ENCODE measurements at regions not wholly inside any gene's neighbourhood (a gene's known extent, or its start where the extent isn't known, plus 50 kb on each side); places are given as distances from the start of the nearest gene placed in this dataset.
A peak's percentile ranks its signal among the peaks of the same experiment; 100 is the strongest.

DNA sequence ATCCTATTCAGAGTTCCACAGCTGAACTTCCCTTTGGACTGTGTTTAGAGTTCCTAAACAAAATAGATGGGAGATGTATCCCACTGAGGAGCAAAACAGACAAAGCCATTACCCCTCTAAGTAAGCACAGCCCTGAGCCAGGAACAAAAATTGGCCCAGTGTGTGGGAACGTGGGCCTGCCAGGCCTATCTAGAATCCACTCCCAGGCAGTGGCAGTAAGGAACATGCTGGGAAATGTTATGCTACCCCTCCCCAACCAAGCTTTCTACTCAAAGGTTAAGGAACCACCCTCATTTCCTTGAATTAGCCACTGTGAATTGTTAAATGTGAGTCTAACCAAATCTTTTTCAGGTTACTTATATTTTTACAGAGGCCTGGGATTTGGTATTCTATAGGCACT is 405.1 kb upstream of the PTGER4 start:
- Mint-ChIP-seq H3K27me3 (ENCODE audit: low read depth) (no peaks in the 10 kb centered on the region), H3K4me3 (no peak overlapping the region), H3K9me3 (ENCODE audit: insufficient read depth) (no peaks in the 10 kb centered on the region), H3K27ac (no peak overlapping the region), H3K36me3 (ENCODE audit: low read depth) (peaks cover 8% of the 10 kb centered on the region), H3K4me1 (ENCODE audit: low read depth) (peaks cover 47% of the 10 kb centered on the region)
- POLR2A ChIA-PET, result no interaction called here
- ATAC-seq (no peak), DNase-seq (no peak)
- CTCF ChIA-PET, result no interaction called here

DNA sequence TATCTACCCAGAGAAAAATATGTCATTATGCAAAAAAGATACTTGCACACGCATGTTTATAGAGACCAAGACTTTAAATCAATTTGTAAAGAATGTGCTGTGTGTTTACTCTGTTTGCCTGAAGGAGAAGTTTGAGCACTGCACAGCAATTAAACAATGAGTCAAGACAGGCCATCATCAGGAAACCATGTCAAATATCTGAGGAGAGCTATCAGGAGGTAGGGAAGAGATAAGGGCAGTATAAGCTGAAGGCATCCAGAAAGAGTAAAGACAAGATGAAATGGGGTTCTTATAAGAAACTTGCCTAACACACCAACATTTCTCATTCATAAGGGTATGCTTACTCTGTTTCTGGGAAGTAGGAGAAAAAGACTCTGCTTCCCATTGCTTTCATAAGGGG is 405.8 kb upstream of the PTGER4 start:
- no peaks in the 10 kb centered on the region for H3K27me3 Mint-ChIP-seq (ENCODE audit: low read depth)
- no peak for DNase-seq
- no peaks in the 10 kb centered on the region for H3K9me3 Mint-ChIP-seq (ENCODE audit: insufficient read depth)
- H3K4me1 Mint-ChIP-seq (ENCODE audit: low read depth), result peaks cover 47% of the 10 kb centered on the region
- H3K27ac Mint-ChIP-seq, result no peak overlapping the region
- CTCF ChIA-PET, result no interaction called here
- POLR2A ChIA-PET, result no interaction called here
- no peak for ATAC-seq
- H3K36me3 Mint-ChIP-seq (ENCODE audit: low read depth), result peaks cover 8% of the 10 kb centered on the region
- no peak overlapping the region for H3K4me3 Mint-ChIP-seq

DNA sequence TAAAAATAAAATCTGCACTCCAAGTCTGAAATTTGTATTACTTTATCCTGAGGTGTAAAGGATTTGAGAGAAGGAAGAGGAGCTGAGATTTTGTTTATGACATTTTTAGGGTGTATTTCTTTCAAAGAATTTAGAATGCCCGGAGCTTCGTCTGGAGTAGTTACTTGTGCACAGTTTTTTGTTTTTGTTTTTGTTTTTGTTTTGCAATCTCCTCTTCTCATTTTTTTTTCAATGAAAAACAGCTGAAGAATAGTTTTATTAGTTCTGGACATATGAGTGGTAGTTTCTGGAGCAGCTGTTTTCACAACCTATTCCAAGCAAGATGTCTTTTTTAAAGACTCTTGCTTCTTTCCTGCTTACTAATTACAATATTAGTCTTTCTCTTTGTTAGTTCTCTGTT is 408.2 kb upstream of the PTGER4 start:
- CTCF ChIA-PET, result no interaction called here
- Mint-ChIP-seq H3K27me3 (ENCODE audit: low read depth) (no peaks in the 10 kb centered on the region), H3K4me1 (ENCODE audit: low read depth) (peaks cover 28% of the 10 kb centered on the region)

DNA sequence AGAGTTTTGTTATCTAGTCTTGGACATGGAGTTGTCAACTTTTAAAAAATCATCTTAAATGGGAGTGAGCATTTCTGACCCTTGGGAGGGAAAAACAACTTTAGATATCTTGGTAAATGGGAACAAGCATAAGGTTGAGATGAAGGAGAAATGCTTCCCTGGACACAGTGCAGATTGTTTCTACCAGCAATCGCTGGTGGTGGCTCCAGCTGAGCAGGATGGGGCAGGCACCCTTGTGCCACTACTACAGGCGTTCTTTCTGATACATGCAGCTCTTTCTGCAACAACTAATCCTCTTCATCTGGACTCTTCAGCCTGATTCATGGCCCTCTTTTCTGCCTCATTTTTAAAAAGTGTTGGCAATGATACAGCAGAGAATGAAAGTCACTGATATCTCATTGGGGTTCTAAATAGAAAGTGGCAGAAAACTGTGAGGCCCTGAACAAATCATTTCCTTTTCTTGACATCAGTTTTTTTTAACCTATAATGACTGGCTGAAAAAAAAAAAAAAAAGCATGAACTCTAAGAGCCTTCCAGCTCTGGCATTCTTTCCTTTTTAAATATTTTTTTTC is 409.4 kb upstream of the PTGER4 start:
- Mint-ChIP-seq H3K27ac (no peak overlapping the region), H3K4me1 (ENCODE audit: low read depth) (peaks cover 17% of the 10 kb centered on the region), H3K27me3 (ENCODE audit: low read depth) (no peaks in the 10 kb centered on the region), H3K36me3 (ENCODE audit: low read depth) (peaks cover 2% of the 10 kb centered on the region), H3K4me3 (no peak overlapping the region), H3K9me3 (ENCODE audit: insufficient read depth) (no peaks in the 10 kb centered on the region)
- ChIA-PET CTCF (interaction anchor here (0.7 kb wide), 1 partner anchor 230 kb away, joined by 4 read pairs; no protein-coding TSS in a partner anchor), POLR2A (no interaction called here)
- ATAC-seq, result no peak
- DNase-seq, result no peak

More for the DNA sequence above, 408.2 kb upstream of the PTGER4 start:
- no peaks in the 10 kb centered on the region for H3K9me3 Mint-ChIP-seq (ENCODE audit: insufficient read depth)
- POLR2A ChIA-PET, result no interaction called here
- peaks cover 2% of the 10 kb centered on the region for H3K36me3 Mint-ChIP-seq (ENCODE audit: low read depth)
- no peak overlapping the region for H3K4me3 Mint-ChIP-seq
- no peak overlapping the region for H3K27ac Mint-ChIP-seq
- DNase-seq, result no peak
- no peak for ATAC-seq

DNA sequence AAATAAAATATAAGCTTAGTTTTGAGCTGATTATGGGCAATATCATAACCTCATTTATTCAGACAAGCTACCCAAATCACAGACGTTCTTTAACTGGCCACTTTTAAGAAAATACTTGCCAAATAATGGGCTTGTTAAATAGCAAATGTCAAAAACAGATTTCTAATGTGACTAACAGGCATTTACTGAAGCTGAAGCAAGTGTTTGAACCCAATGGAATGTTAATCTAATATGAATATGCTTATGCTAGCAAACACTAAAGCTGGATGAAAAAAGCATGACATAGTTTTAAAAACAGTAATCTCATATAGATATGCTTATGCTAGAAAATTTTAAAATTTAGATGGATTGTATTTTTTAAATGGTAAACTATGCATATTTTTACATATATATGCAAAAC is 411.6 kb upstream of the PTGER4 start:
- DNase-seq (no peak), ATAC-seq (no peak)
- ChIA-PET CTCF (interaction anchor here (0.8 kb wide), 1 partner anchor 191 kb away, joined by 3 read pairs; no protein-coding TSS in a partner anchor), POLR2A (no interaction called here)
- H3K27me3 Mint-ChIP-seq (ENCODE audit: low read depth), result no peaks in the 10 kb centered on the region
- no peaks in the 10 kb centered on the region for H3K9me3 Mint-ChIP-seq (ENCODE audit: insufficient read depth)
- no peak overlapping the region for H3K27ac Mint-ChIP-seq
- H3K4me1 Mint-ChIP-seq (ENCODE audit: low read depth), result peaks cover 11% of the 10 kb centered on the region
- no peaks in the 10 kb centered on the region for H3K36me3 Mint-ChIP-seq (ENCODE audit: low read depth)
- no peak overlapping the region for H3K4me3 Mint-ChIP-seq

DNA sequence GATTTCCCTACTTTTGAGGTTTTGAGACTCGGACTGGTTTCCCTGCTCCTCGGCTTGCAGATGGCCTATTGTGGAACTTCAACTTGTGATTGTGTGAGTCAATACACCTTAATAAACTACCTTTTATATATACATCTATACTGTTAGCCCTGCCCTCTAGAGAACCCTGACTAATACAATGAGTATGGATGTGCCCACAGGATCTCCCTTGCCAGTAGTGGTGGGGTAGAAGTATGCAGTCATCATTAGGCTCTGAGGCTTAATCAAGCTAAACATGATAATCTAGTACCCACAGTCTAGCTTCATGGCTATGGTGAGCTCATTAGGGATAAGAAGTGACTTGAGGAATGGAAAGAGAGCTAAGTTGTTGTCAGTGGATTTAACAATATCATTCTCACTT is 412.8 kb upstream of the PTGER4 start:
- ChIA-PET POLR2A (no interaction called here), CTCF (no interaction called here)
- no peaks in the 10 kb centered on the region for H3K9me3 Mint-ChIP-seq (ENCODE audit: insufficient read depth)
- no peak for ATAC-seq
- no peaks in the 10 kb centered on the region for H3K36me3 Mint-ChIP-seq (ENCODE audit: low read depth)
- H3K4me1 Mint-ChIP-seq (ENCODE audit: low read depth), result peaks cover 11% of the 10 kb centered on the region
- H3K27ac Mint-ChIP-seq, result no peak overlapping the region
- H3K4me3 Mint-ChIP-seq, result no peak overlapping the region
- no peak for DNase-seq
- no peaks in the 10 kb centered on the region for H3K27me3 Mint-ChIP-seq (ENCODE audit: low read depth)

DNA sequence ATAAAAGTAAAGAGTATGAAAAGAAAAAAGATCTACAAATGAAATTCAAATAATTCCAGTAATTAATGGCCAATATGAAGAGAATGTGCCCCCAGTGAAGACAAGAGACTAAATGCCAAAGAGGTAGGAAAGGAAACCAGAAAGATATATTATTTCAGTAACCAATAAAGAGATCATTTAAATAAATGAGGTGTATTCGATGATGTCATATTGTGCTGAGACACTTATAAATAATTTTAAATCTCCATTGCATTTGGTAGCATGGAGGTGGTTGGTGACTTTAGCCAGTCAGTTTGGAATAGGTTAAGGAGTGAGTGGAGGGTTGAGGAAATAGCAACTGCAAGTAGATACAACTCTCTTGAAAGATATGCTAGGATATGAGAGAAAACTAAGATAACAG is 417.7 kb upstream of the PTGER4 start:
- Mint-ChIP-seq H3K4me3 (no peak overlapping the region), H3K9me3 (ENCODE audit: insufficient read depth) (no peaks in the 10 kb centered on the region), H3K27me3 (ENCODE audit: low read depth) (no peaks in the 10 kb centered on the region), H3K4me1 (ENCODE audit: low read depth) (peaks cover 11% of the 10 kb centered on the region), H3K36me3 (ENCODE audit: low read depth) (peaks cover 6% of the 10 kb centered on the region), H3K27ac (no peak overlapping the region)
- CTCF ChIA-PET, result no interaction called here
- ATAC-seq (no peak), DNase-seq (no peak)
- POLR2A ChIA-PET, result no interaction called here

DNA sequence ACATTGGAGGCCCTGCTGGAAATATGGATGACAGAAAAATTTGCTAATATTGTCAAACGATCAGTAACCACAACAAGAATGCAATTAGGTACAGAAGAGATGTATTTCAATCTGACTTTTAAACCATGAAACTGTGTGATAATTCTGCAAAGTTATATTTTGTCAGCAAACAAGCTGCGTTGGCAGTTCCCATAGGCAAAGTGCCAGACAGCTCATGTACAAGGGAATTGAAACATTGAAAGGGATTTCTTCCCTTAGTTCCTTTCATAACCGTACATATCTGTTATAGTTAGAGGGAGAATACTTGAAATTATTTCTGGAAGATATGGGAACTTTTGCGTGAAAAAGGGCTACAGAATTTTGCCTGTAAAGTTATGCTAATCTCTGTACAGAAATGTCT is 419.4 kb upstream of the PTGER4 start:
- ATAC-seq, result no peak
- H3K9me3 Mint-ChIP-seq (ENCODE audit: insufficient read depth), result peaks cover 3% of the 10 kb centered on the region
- peaks cover 6% of the 10 kb centered on the region for H3K36me3 Mint-ChIP-seq (ENCODE audit: low read depth)
- peaks cover 11% of the 10 kb centered on the region for H3K4me1 Mint-ChIP-seq (ENCODE audit: low read depth)
- H3K27ac Mint-ChIP-seq, result no peak overlapping the region
- CTCF ChIA-PET, result interaction anchor here (1.1 kb wide), 1 partner anchor 336 kb away, joined by 3 read pairs; no protein-coding TSS in a partner anchor
- DNase-seq, result no peak
- POLR2A ChIA-PET, result no interaction called here
- no peak overlapping the region for H3K4me3 Mint-ChIP-seq
- no peaks in the 10 kb centered on the region for H3K27me3 Mint-ChIP-seq (ENCODE audit: low read depth)

DNA sequence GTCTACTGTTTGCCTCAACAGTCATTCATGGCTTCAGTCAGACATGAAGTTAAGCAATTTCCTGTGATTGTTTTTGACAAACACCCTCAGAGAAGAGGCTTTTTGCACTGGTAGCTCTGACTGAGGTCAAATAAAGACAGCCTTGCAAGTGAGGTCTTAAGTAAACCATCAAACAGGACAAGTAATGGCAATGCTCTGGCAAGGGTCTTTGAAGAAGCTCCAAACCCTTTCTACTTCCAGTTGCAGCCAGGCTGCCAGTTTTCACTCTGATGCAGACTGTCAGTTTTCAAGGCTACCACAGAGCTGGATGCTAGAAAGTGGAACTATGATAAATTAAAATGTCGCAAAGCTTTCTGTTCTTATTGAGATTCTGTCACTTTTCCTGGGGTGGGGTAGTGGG is 421.5 kb upstream of the PTGER4 start:
- H3K4me1 Mint-ChIP-seq (ENCODE audit: low read depth), result peaks cover 11% of the 10 kb centered on the region
- CTCF ChIA-PET, result interaction anchor here (1.0 to 1.6 kb wide), 3 partner anchors 8 to 310 kb away, joined by 3 to 5 read pairs (median 4); no protein-coding TSS in a partner anchor

DNA sequence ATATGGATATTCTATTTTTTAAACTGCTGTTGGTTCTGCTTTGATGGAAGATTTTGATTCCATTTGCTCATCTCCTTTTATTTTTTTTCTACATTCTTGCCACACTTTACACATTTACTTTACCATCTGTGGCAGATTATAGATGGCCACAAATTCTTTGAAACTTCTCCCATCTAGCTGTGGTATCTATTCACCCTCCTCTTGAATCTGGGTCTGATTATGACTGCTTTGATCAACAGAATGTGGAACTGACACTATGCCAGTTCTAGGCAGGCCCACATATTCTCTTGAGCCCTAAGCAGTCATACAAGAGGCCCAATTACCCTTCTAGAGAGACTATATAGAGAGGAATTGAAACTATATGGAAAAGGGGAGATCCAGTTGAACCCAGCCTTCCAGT is 439.0 kb upstream of the PTGER4 start:
- H3K27ac Mint-ChIP-seq, result no peak overlapping the region
- no peak overlapping the region for H3K4me3 Mint-ChIP-seq
- ATAC-seq (no peak), DNase-seq (no peak)
- H3K9me3 Mint-ChIP-seq (ENCODE audit: insufficient read depth), result peaks cover 18% of the 10 kb centered on the region
- H3K36me3 Mint-ChIP-seq (ENCODE audit: low read depth), result peaks cover 2% of the 10 kb centered on the region
- H3K4me1 Mint-ChIP-seq (ENCODE audit: low read depth), result peaks cover 8% of the 10 kb centered on the region
- POLR2A ChIA-PET, result no interaction called here
- CTCF ChIA-PET, result interaction anchor here (0.8 kb wide), 1 partner anchor 412 kb away, joined by 3 read pairs; no protein-coding TSS in a partner anchor
- H3K27me3 Mint-ChIP-seq (ENCODE audit: low read depth), result no peaks in the 10 kb centered on the region

More for the DNA sequence above, 421.5 kb upstream of the PTGER4 start:
- Mint-ChIP-seq H3K9me3 (ENCODE audit: insufficient read depth) (peaks cover 3% of the 10 kb centered on the region), H3K36me3 (ENCODE audit: low read depth) (peaks cover 6% of the 10 kb centered on the region), H3K27me3 (ENCODE audit: low read depth) (no peaks in the 10 kb centered on the region), H3K27ac (no peak overlapping the region), H3K4me3 (no peak overlapping the region)
- ATAC-seq (no peak), DNase-seq (no peak)
- POLR2A ChIA-PET, result interaction anchor here (0.6 kb wide), 1 partner anchor 27 kb away, joined by 3 read pairs; no protein-coding TSS in a partner anchor

DNA sequence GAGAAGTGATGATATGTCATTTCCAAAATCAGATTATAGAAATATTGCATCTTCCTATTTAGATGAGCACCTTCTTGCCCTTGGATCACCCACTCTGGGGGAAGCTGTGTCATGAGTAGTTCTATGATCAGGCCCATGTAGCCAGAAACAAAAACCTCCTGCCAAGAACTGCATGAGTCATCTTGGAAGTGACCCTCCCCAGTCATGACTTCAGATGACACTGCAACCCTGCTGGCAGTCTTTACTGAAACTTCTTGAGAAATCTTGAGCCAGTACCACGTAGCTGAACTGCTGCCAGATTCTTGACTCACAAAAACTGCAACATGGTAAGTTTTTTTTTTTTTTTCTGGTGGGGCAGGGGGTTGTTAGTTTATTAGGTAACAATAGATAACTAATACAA is 439.6 kb upstream of the PTGER4 start:
- Mint-ChIP-seq H3K27ac (no peak overlapping the region), H3K9me3 (ENCODE audit: insufficient read depth) (peaks cover 18% of the 10 kb centered on the region), H3K36me3 (ENCODE audit: low read depth) (peaks cover 2% of the 10 kb centered on the region), H3K27me3 (ENCODE audit: low read depth) (no peaks in the 10 kb centered on the region), H3K4me3 (no peak overlapping the region), H3K4me1 (ENCODE audit: low read depth) (peaks cover 8% of the 10 kb centered on the region)
- ChIA-PET POLR2A (no interaction called here), CTCF (interaction anchor here (0.8 kb wide), 1 partner anchor 412 kb away, joined by 3 read pairs; no protein-coding TSS in a partner anchor)
- DNase-seq (peak; percentile 26), ATAC-seq (no peak)

DNA sequence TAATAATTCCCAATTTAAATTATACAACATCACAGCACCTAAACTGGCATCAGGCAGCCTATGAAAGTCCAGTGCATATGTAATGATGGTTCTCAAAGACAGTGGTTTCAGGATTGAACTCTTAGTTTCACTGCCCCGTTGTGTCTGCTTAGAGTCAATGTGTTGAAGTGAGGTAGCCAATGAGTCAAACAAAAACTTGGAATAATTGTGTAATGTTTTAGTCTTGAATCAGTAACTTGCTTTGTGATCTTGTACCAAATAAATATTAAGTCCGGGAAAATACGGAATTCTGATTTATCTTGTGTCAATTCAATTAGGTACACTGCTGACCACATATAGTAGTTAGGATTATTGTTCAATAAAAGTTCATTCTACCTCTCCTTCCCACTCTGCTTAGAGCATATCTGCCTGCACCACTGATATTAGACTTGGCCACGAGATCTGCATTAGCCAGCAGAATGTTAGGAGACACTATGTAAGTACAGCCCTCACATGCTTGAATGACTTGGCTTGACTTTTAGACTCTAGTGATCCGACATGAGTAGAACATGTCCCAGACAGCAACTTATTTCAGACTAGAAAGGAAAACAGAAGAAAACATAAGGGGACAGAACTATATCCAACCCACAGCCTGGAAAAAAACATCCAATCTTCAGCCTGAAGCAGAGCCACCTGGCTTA is 441.5 kb upstream of the PTGER4 start:
- Mint-ChIP-seq H3K27me3 (ENCODE audit: low read depth) (no peaks in the 10 kb centered on the region), H3K4me3 (no peak overlapping the region), H3K27ac (no peak overlapping the region), H3K9me3 (ENCODE audit: insufficient read depth) (peaks cover 18% of the 10 kb centered on the region), H3K4me1 (ENCODE audit: low read depth) (peaks cover 16% of the 10 kb centered on the region), H3K36me3 (ENCODE audit: low read depth) (no peaks in the 10 kb centered on the region)
- DNase-seq (no peak), ATAC-seq (no peak)
- ChIA-PET POLR2A (no interaction called here), CTCF (no interaction called here)
